Right atrium auricular region (tissue), 2 donors: ENCODE measurements at regions not wholly inside any gene's neighbourhood (a gene's known extent, or its start where the extent isn't known, plus 50 kb on each side); places are given as distances from the start of the nearest gene placed in this dataset.
"Not testable (repeated sequence)": the region's sequence is repeated elsewhere in the genome, so short reads cannot be mapped to it uniquely, and the experiment has no call there.

Experiments
- DNase-seq: peaks from one replicate; pipeline ENCODE4 v3.0.0-alpha.2; 2019; ENCODE audit warnings: low spot score
- H3K27ac ChIP-seq, 2 donors: fragments of 200-600 bp; sonication (generic); 1 replicate in 1 of 2; 2 replicates in 1 of 2; pipeline ENCODE4 v1.5.1; 2016 to 2019
- H3K27me3 ChIP-seq, 2 donors: fragments of 200-600 bp; sonication (generic); one replicate each; pipeline versions ENCODE4 v1.5.1 to v1.6.0; 2017 to 2019
- H3K36me3 ChIP-seq: fragments of 200-600 bp; sonication (generic); one replicate; pipeline ENCODE4 v1.5.1; 2016
- H3K4me1 ChIP-seq, 2 donors: fragments of 200-600 bp; sonication (generic); one replicate each; pipeline versions ENCODE4 v1.5.1 to v1.6.0; 2017 to 2019
- H3K4me3 ChIP-seq, 2 donors: fragments of 200-600 bp; sonication (generic); 1 replicate in 1 of 2; 2 replicates in 1 of 2; pipeline ENCODE4 v1.5.1; 2017 to 2019; ENCODE audit warnings: mild to moderate bottlenecking in 1 of 2, moderate library complexity in 1 of 2
- H3K9me3 ChIP-seq, 2 donors: fragments of 200-600 bp; sonication (generic); one replicate each; pipeline ENCODE4 v1.5.1; 2019
- CTCF ChIP-seq, 2 donors: fragments of 200-600 bp; sonication (generic); IDR thresholded peaks; one replicate each; pipeline ENCODE4 v1.5.1; 2019; ENCODE audit warnings: antibody characterized with exemption in 2 of 2

GRCh38 chr3:70612920-70613319, 300.5 kb upstream of the MDFIC2 start:
- Histone ChIP-seq H3K27ac (no peak overlapping the region), H3K4me3 (no peak overlapping the region), H3K27me3 (no peaks in the 10 kb centered on the region), H3K36me3 (no peaks in the 10 kb centered on the region), H3K9me3 (no peaks in the 10 kb centered on the region), H3K4me1 (no peaks in the 10 kb centered on the region)
- TF ChIP-seq CTCF (IDR thresholded peaks at IDR 0.05), result no peak
- no peak for DNase-seq

GRCh38 chr3:70611667-70612277, 299.3 kb upstream of the MDFIC2 start:
- H3K4me3 ChIP-seq, H3K27me3 ChIP-seq, H3K4me1 ChIP-seq, H3K27ac ChIP-seq, DNase-seq, H3K9me3 ChIP-seq, H3K36me3 ChIP-seq: not testable (repeated sequence)

GRCh38 chr3:70608434-70608833, 296.0 kb upstream of the MDFIC2 start:
- no peak for DNase-seq
- Histone ChIP-seq H3K27me3 (no peaks in the 10 kb centered on the region), H3K9me3 (no peaks in the 10 kb centered on the region), H3K4me3 (no peak overlapping the region), H3K27ac (no peak overlapping the region), H3K36me3 (no peaks in the 10 kb centered on the region), H3K4me1 (no peaks in the 10 kb centered on the region)
- TF ChIP-seq CTCF (IDR thresholded peaks at IDR 0.05), result no peak

- no peaks in the 10 kb centered on the region for H3K36me3 ChIP-seq
- no peak for DNase-seq
- H3K4me3 ChIP-seq, result no peak overlapping the region
- H3K9me3 ChIP-seq, result no peaks in the 10 kb centered on the region
- no peak for TF ChIP-seq CTCF (IDR thresholded peaks at IDR 0.05)
- H3K27me3 ChIP-seq, result no peaks in the 10 kb centered on the region
- no peaks in the 10 kb centered on the region for H3K4me1 ChIP-seq
- H3K27ac ChIP-seq, result no peak overlapping the region
Observed at GRCh38 chr3:70607469-70607868, 295.0 kb upstream of the MDFIC2 start.

- Histone ChIP-seq H3K36me3 (no peaks in the 10 kb centered on the region), H3K27ac (no peak overlapping the region), H3K27me3 (no peaks in the 10 kb centered on the region), H3K9me3 (no peaks in the 10 kb centered on the region), H3K4me1 (no peaks in the 10 kb centered on the region), H3K4me3 (no peak overlapping the region)
- TF ChIP-seq CTCF (IDR thresholded peaks at IDR 0.05), result no peak
- DNase-seq, result no peak
Observed at GRCh38 chr3:70606018-70606417, 293.6 kb upstream of the MDFIC2 start.

GRCh38 chr3:70603103-70603502, 290.7 kb upstream of the MDFIC2 start:
- Histone ChIP-seq H3K36me3 (no peaks in the 10 kb centered on the region), H3K27me3 (no peaks in the 10 kb centered on the region), H3K9me3 (no peaks in the 10 kb centered on the region), H3K27ac (no peak overlapping the region), H3K4me1 (no peaks in the 10 kb centered on the region), H3K4me3 (no peak overlapping the region)
- DNase-seq, result no peak
- no peak for TF ChIP-seq CTCF (IDR thresholded peaks at IDR 0.05)
